ENCODE measurements at regions not wholly inside any gene's neighbourhood (a gene's known extent, or its start where the extent isn't known, plus 50 kb on each side); places are given as distances from the start of the nearest gene placed in this dataset.

GRCh38 chr5:29143266-29143665 lies 2050.2 kb upstream of the CDH6 start:
- H3K36me3 Mint-ChIP-seq (ENCODE audit: low read depth) = no peaks in the 10 kb centered on the region
- ATAC-seq = no peak
- no peak overlapping the region for H3K4me3 Mint-ChIP-seq
- H3K27me3 Mint-ChIP-seq (ENCODE audit: insufficient read depth, low read depth, poor library complexity) = no peaks in the 10 kb centered on the region
- no peaks in the 10 kb centered on the region for H3K4me1 ChIP-seq (ENCODE audit: insufficient read depth)
- H3K9me2 ChIP-seq (ENCODE audit: insufficient read depth) = no peaks in the 10 kb centered on the region
- no peak overlapping the region for H3K4me3 ChIP-seq
- no peaks in the 10 kb centered on the region for H3K79me2 ChIP-seq (replicated peaks; ENCODE audit: insufficient read depth)
- H3F3A ChIP-seq (replicated peaks; ENCODE audit: low read depth) = no peaks in the 10 kb centered on the region
- no peak overlapping the region for H3K4me2 ChIP-seq
- H3K27me3 ChIP-seq (ENCODE audit: insufficient read depth) = no peaks in the 10 kb centered on the region
- TF ChIP-seq STAT1 (IDR thresholded peaks at IDR 0.05; ENCODE audit: unreplicated experiment) = no peak
- TF ChIP-seq ZNF331 (CRISPR knock-in tag; IDR thresholded peaks at IDR 0.05; ENCODE audit: low read depth) = no peak
- no peak for TF ChIP-seq NANOG (IDR thresholded peaks at IDR 0.05; ENCODE audit: borderline replicate concordance)
- no peak for TF ChIP-seq POLR2AphosphoS5 (IDR thresholded peaks at IDR 0.05; ENCODE audit: low read depth)
- no peak for TF ChIP-seq JUNB (IDR thresholded peaks at IDR 0.05; ENCODE audit: unreplicated experiment)
- TF ChIP-seq EZH2 (IDR thresholded peaks at IDR 0.05; ENCODE audit: low read depth, unreplicated experiment) = no peak
- TF ChIP-seq ZNF114 (CRISPR knock-in tag; IDR thresholded peaks at IDR 0.05) = no peak
- no peak for TF ChIP-seq CREB1 (CRISPR knock-in tag; IDR thresholded peaks at IDR 0.05; ENCODE audit: low read depth)
- TF ChIP-seq CTCF (conservative IDR thresholded peaks at IDR 0.05; ENCODE audit: low read depth in 2 of 2) = no peak
- TF ChIP-seq EZH2phosphoT487 (IDR thresholded peaks at IDR 0.05; ENCODE audit: unreplicated experiment) = no peak
- no peak for TF ChIP-seq REST (IDR thresholded peaks at IDR 0.05; ENCODE audit: unreplicated experiment)
- no peak for TF ChIP-seq ZNF462 (CRISPR knock-in tag; IDR thresholded peaks at IDR 0.05)
- no peak for TF ChIP-seq ETS1 (IDR thresholded peaks at IDR 0.05)
- DNase-seq (ENCODE audit: low spot score) = peak; percentile 49
- H3K9me3 Mint-ChIP-seq = no peaks in the 10 kb centered on the region
- H3K4me1 Mint-ChIP-seq = peaks cover 6% of the 10 kb centered on the region; the same call in 2 of the 3 replicates
- no peak overlapping the region for H3K27ac Mint-ChIP-seq
- H4K20me1 ChIP-seq (replicated peaks; ENCODE audit: insufficient read depth) = no peaks in the 10 kb centered on the region
- no peak overlapping the region for H3K27ac ChIP-seq (ENCODE audit: low read depth)
- H3K36me3 ChIP-seq (ENCODE audit: insufficient read depth) = no peaks in the 10 kb centered on the region
- H2AFZ ChIP-seq = no peak overlapping the region

Measured in GM23338 (cell line).